HCT116 (cell line): ENCODE measurements at regions not wholly inside any gene's neighbourhood (a gene's known extent, or its start where the extent isn't known, plus 50 kb on each side); places are given as distances from the start of the nearest gene placed in this dataset.

Source experiments
- ATAC-seq: fragments of 200-7000 bp; cut with Tn5 transposase; 2 replicates; pipeline ENCODE4 v1.9.1; 2020; ENCODE audit warnings: mild to moderate bottlenecking, moderate library complexity
- BruUV-seq: library from RNA; stranded (reverse); fragments of 400-500 nt; replicated peaks from 2 replicates; lab custom pipeline; 2021; lab: Mats Ljungman, UMichigan
- CTCF ChIA-PET: fragments of 300-600 bp; sonication (Branson Sonifier 250); formaldehyde crosslinking; loops from one replicate; lab custom pipeline; 2021; ENCODE audit warnings: antibody characterized with exemption; lab: Charles Lee
- POLR2A ChIA-PET: fragments of 300-600, 350-600 bp; sonication (Branson Sonifier 250); formaldehyde crosslinking; loops from one replicate; lab custom pipeline; 2021; ENCODE audit warnings: antibody characterized with exemption; lab: Charles Lee
- RAD21 ChIA-PET, 2 experiments: fragments of 300-600 bp; sonication (Branson Sonifier 250); formaldehyde crosslinking; loops; one replicate each; lab custom pipeline; 2023; ENCODE audit warnings: low total read pairs in 2 of 2; ENCODE audit not compliant: uncharacterized antibody in 2 of 2, unreplicated experiment in 2 of 2, low non-redundant PET in 1 of 2; lab: Charles Lee
- DNase-seq: peaks from one replicate; pipeline ENCODE4 v3.0.0-alpha.2; 2010; ENCODE audit warnings: low read depth, low spot score
- H2AFZ ChIP-seq: fragments of 200-600 bp; shearing (Covaris generic), sonication (generic); 2 replicates; pipeline ENCODE4 v1.6.1; 2017; ENCODE audit warnings: low read depth, mixed run types, mixed read lengths, antibody characterized with exemption, low read length; ENCODE audit not compliant: poor library complexity, severe bottlenecking
- H3K27ac ChIP-seq: 2 replicates; pipeline ENCODE4 v1.5.1; 2012; ENCODE audit warnings: low read depth, low read length
- H3K27me3 ChIP-seq: fragments of 200-600 bp; sonication (generic); 2 replicates; pipeline ENCODE4 v1.6.1; 2016; ENCODE audit warnings: mixed run types, low read length, mixed read lengths; ENCODE audit not compliant: insufficient read depth
- H3K36me3 ChIP-seq, 2 experiments: fragments of 200-500 bp in 1 of 2; fragments of 200-600 bp in 1 of 2; sonication (Bioruptor generic) in 1 of 2; sonication (generic) in 1 of 2; 2 replicates each; pipeline versions ENCODE4 v1.5.1 to v1.6.1; 2014 to 2016; ENCODE audit warnings: low read length in 2 of 2, inconsistent platforms in 1 of 2, mixed read lengths in 1 of 2, mixed run types in 1 of 2; ENCODE audit not compliant: insufficient read depth in 2 of 2, control insufficient read depth in 1 of 2
- H3K4me1 ChIP-seq, 2 experiments: fragments of 200-600 bp in 1 of 2; sonication (generic) in 1 of 2; 2 replicates each; pipeline versions ENCODE4 v1.5.1 to v1.6.1; 2012 to 2017; ENCODE audit warnings: low read length in 2 of 2, inconsistent platforms in 1 of 2, mild to moderate bottlenecking in 1 of 2, mixed read lengths in 1 of 2, mixed run types in 1 of 2, moderate library complexity in 1 of 2; ENCODE audit not compliant: insufficient read depth in 2 of 2, control insufficient read depth in 1 of 2
- H3K4me2 ChIP-seq: fragments of 200-600 bp; sonication (generic); 2 replicates; pipeline ENCODE4 v1.6.1; 2017; ENCODE audit warnings: mixed run types, low read length, mixed read lengths
- H3K4me3 ChIP-seq, 2 experiments: fragments of 200-600 bp in 1 of 2; sonication (generic) in 1 of 2; replicated peaks in 1 of 2; 2 replicates each; pipeline ENCODE4 v1.5.1; 2011 to 2016; ENCODE audit warnings: low read length in 2 of 2, control low read depth in 1 of 2, low read depth in 1 of 2, mild to moderate bottlenecking in 1 of 2, mixed read lengths in 1 of 2, mixed run types in 1 of 2
- H3K79me2 ChIP-seq: fragments of 200-600 bp; sonication (generic); 2 replicates; pipeline ENCODE4 v1.6.1; 2017; ENCODE audit warnings: mild to moderate bottlenecking, mixed run types, low read length, moderate library complexity, mixed read lengths; ENCODE audit not compliant: insufficient read depth
- H3K9ac ChIP-seq: fragments of 200-600 bp; sonication (generic); 2 replicates; pipeline ENCODE4 v1.6.1; 2016; ENCODE audit warnings: low read length, mixed read lengths
- H3K9me2 ChIP-seq: fragments of 200-600 bp; sonication (generic), shearing (Covaris generic); 2 replicates; pipeline ENCODE4 v1.6.1; 2017; ENCODE audit warnings: mixed run types, mild to moderate bottlenecking, moderate library complexity; ENCODE audit not compliant: insufficient read depth
- H3K9me3 ChIP-seq, 2 experiments: fragments of 200-500 bp in 1 of 2; fragments of 200-600 bp in 1 of 2; sonication (Bioruptor generic) in 1 of 2; sonication (generic) in 1 of 2; 2 replicates each; pipeline ENCODE4 v1.6.1; 2014 to 2017; ENCODE audit warnings: low read length in 2 of 2, mixed read lengths in 2 of 2, inconsistent platforms in 1 of 2, low read depth in 1 of 2, mild to moderate bottlenecking in 1 of 2, mixed run types in 1 of 2, moderate library complexity in 1 of 2; ENCODE audit not compliant: control insufficient read depth in 1 of 2, insufficient read depth in 1 of 2
- H4K20me1 ChIP-seq: fragments of 200-600 bp; sonication (generic), shearing (Covaris generic); 2 replicates; pipeline ENCODE4 v1.6.1; 2017; ENCODE audit warnings: mixed run types, mild to moderate bottlenecking, moderate library complexity; ENCODE audit not compliant: insufficient read depth
- CBX3 ChIP-seq: IDR thresholded peaks from 2 replicates; pipeline ENCODE4 v1.6.1; 2012; ENCODE audit warnings: low read depth
- CEBPB ChIP-seq: IDR thresholded peaks from 2 replicates; pipeline ENCODE4 v1.6.1; 2012; ENCODE audit warnings: low read depth
- EGR1 ChIP-seq: IDR thresholded peaks from 2 replicates; pipeline ENCODE4 v1.6.1; 2012; ENCODE audit warnings: low read depth
- ELF1 ChIP-seq: IDR thresholded peaks from 2 replicates; pipeline ENCODE4 v1.6.1; 2012; ENCODE audit warnings: low read depth, borderline replicate concordance
- EZH2 ChIP-seq: fragments of 200-600 bp; sonication (generic); IDR thresholded peaks from 2 replicates; pipeline ENCODE4 v1.6.1; 2017; ENCODE audit warnings: antibody characterized with exemption, mixed run types
- EZH2phosphoT487 ChIP-seq: fragments of 200-600 bp; IDR thresholded peaks from 2 replicates; pipeline ENCODE4 v1.6.1; 2018; ENCODE audit warnings: antibody characterized with exemption, borderline replicate concordance
- FOSL1 ChIP-seq: IDR thresholded peaks from 2 replicates; pipeline ENCODE4 v1.6.1; 2012; ENCODE audit warnings: low read depth
- JUND ChIP-seq: IDR thresholded peaks from 2 replicates; pipeline ENCODE4 v1.6.1; 2012
- MAX ChIP-seq: IDR thresholded peaks from 2 replicates; pipeline ENCODE4 v1.6.1; 2012
- POLR2A ChIP-seq: IDR thresholded peaks from 2 replicates; pipeline ENCODE4 v1.7.0; 2011; ENCODE audit warnings: borderline replicate concordance; ENCODE audit not compliant: insufficient read depth, insufficient read length; ENCODE audit errors: extremely low read depth
- POLR2AphosphoS5 ChIP-seq: IDR thresholded peaks from 2 replicates; pipeline ENCODE4 v1.6.1; 2011; ENCODE audit warnings: mild to moderate bottlenecking, low read depth, low read length, moderate library complexity
- RAD21 ChIP-seq: IDR thresholded peaks from 2 replicates; pipeline ENCODE4 v1.6.1; 2012; ENCODE audit warnings: low read depth, mild to moderate bottlenecking
- SIN3A ChIP-seq: IDR thresholded peaks from 2 replicates; pipeline ENCODE4 v1.6.1; 2012; ENCODE audit warnings: low read depth
- SP1 ChIP-seq: IDR thresholded peaks from 2 replicates; pipeline ENCODE4 v1.6.1; 2012; ENCODE audit warnings: low read depth
- SRF ChIP-seq: IDR thresholded peaks from 2 replicates; pipeline ENCODE4 v1.6.1; 2012; ENCODE audit warnings: low read depth
- TCF7L2 ChIP-seq: IDR thresholded peaks from 2 replicates; pipeline ENCODE4 v1.7.0; 2011; ENCODE audit warnings: borderline replicate concordance, inconsistent platforms; ENCODE audit not compliant: insufficient read depth, insufficient read length; ENCODE audit errors: extremely low read depth
- YY1 ChIP-seq: IDR thresholded peaks from 2 replicates; pipeline ENCODE4 v1.6.1; 2011; ENCODE audit warnings: low read length, low read depth, moderate library complexity, mild to moderate bottlenecking; ENCODE audit not compliant: insufficient replicate concordance; ENCODE audit errors: extremely low read depth
- ZBTB33 ChIP-seq: IDR thresholded peaks from 2 replicates; pipeline ENCODE4 v1.6.1; 2011; ENCODE audit warnings: mild to moderate bottlenecking, low read length, moderate library complexity; ENCODE audit not compliant: insufficient replicate concordance; ENCODE audit errors: extremely low read depth
- ZFX ChIP-seq: fragments of 450-650 bp; IDR thresholded peaks from 2 replicates; pipeline ENCODE4 v1.6.1; 2017
- ZNF274 ChIP-seq: fragments of 200-500 bp; sonication (Bioruptor generic); IDR thresholded peaks from 2 replicates; pipeline ENCODE4 v1.6.1; 2014; ENCODE audit warnings: mild to moderate bottlenecking, low read depth, low read length, inconsistent platforms
- intact Hi-C: fragments of 100-400 bp; cut with micrococcal nuclease; formaldehyde crosslinking; loops from 2 replicates; pipeline ENCODE4 v1.10.0; 2022
- TF ChIP-seq, protein P1 (sequence below): IDR thresholded peaks from 2 replicates; pipeline ENCODE4 v1.6.1; 2012; ENCODE audit warnings: low read depth
- TF ChIP-seq, protein P2 (sequence below): IDR thresholded peaks from 2 replicates; pipeline ENCODE4 v1.6.1; 2012

DNA sequence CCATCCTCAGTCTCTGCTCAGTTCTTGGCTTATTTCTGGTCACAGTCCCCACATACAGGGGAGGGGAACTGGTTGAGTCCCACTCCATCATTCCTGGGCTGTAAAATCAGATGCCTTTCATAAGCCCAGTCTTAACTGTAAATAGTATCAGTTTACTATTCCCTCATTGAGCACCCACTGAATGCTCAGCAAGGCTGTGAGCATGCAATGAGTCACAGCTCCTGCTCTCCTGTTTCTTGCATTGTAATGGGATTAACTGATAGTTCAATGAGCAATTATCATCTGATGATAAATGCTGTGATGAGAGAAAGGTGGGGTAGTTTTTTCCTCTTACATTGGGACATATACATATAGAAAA lies 113.6 kb upstream of the TPM1 start:
- no peaks in the 10 kb centered on the region for H3K36me3 ChIP-seq
- no peaks in the 10 kb centered on the region for H3K9me3 ChIP-seq
- 0 out of 2 replicates have a peak, but pooled peaks have one; percentile 15 for TF ChIP-seq SP1
- TF ChIP-seq, protein P1, sequence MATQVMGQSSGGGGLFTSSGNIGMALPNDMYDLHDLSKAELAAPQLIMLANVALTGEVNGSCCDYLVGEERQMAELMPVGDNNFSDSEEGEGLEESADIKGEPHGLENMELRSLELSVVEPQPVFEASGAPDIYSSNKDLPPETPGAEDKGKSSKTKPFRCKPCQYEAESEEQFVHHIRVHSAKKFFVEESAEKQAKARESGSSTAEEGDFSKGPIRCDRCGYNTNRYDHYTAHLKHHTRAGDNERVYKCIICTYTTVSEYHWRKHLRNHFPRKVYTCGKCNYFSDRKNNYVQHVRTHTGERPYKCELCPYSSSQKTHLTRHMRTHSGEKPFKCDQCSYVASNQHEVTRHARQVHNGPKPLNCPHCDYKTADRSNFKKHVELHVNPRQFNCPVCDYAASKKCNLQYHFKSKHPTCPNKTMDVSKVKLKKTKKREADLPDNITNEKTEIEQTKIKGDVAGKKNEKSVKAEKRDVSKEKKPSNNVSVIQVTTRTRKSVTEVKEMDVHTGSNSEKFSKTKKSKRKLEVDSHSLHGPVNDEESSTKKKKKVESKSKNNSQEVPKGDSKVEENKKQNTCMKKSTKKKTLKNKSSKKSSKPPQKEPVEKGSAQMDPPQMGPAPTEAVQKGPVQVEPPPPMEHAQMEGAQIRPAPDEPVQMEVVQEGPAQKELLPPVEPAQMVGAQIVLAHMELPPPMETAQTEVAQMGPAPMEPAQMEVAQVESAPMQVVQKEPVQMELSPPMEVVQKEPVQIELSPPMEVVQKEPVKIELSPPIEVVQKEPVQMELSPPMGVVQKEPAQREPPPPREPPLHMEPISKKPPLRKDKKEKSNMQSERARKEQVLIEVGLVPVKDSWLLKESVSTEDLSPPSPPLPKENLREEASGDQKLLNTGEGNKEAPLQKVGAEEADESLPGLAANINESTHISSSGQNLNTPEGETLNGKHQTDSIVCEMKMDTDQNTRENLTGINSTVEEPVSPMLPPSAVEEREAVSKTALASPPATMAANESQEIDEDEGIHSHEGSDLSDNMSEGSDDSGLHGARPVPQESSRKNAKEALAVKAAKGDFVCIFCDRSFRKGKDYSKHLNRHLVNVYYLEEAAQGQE, result no peak
- no peak for TF ChIP-seq EGR1
- peak; percentile 38; the same call in 1 of the 2 replicates for TF ChIP-seq JUND
- TF ChIP-seq EZH2, result no peak
- TF ChIP-seq FOSL1, result peak; percentile 43; the same call in 1 of the 2 replicates
- TF ChIP-seq EZH2phosphoT487, result no peak
- TF ChIP-seq SRF, result no peak
- no peak for TF ChIP-seq TCF7L2
- no peak for TF ChIP-seq ELF1
- TF ChIP-seq CBX3, result 0 out of 2 replicates have a peak, but pooled peaks have one; percentile 30
- TF ChIP-seq MAX, result no peak
- TF ChIP-seq YY1, result no peak
- TF ChIP-seq, protein P2, sequence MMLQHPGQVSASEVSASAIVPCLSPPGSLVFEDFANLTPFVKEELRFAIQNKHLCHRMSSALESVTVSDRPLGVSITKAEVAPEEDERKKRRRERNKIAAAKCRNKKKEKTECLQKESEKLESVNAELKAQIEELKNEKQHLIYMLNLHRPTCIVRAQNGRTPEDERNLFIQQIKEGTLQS, result no peak
- no peak for TF ChIP-seq CEBPB
- TF ChIP-seq ZBTB33, result no peak
- TF ChIP-seq SIN3A, result no peak
- TF ChIP-seq ZFX, result no peak
- no peak for TF ChIP-seq RAD21
- TF ChIP-seq POLR2A, result no peak
- no peak for TF ChIP-seq ZNF274
- no peak for TF ChIP-seq POLR2AphosphoS5
- H2AFZ ChIP-seq, result peak overlapping the region; percentile 16
- RAD21 ChIA-PET, result no interaction called here
- DNase-seq (peak; percentile 10), ATAC-seq (peak; percentile 58; the same call in 1 of the 2 replicates)
- H3K27me3 ChIP-seq, result no peaks in the 10 kb centered on the region
- no peak overlapping the region for H3K27ac ChIP-seq
- H3K4me3 ChIP-seq, result no peak overlapping the region
- no peaks in the 10 kb centered on the region for H3K79me2 ChIP-seq
- no peak overlapping the region for H3K9ac ChIP-seq
- no peaks in the 10 kb centered on the region for H4K20me1 ChIP-seq
- POLR2A ChIA-PET, result no interaction called here
- peaks cover 0 to 18% of the 10 kb centered on the region in 2 experiments; a peak in 2 of 4 replicates for H3K4me1 ChIP-seq
- BruUV-seq, result no TSS peak
- CTCF ChIA-PET, result interaction anchor here (1.0 to 1.5 kb wide), 2 partner anchors 81 to 119 kb away, joined by 3 to 6 read pairs; no protein-coding TSS in a partner anchor
- H3K9me2 ChIP-seq, result no peaks in the 10 kb centered on the region
- intact Hi-C loops, result no loop called here
- H3K4me2 ChIP-seq, result peak overlapping the region; percentile 34
